ENCODE measurements at regions not wholly inside any gene's neighbourhood (a gene's known extent, or its start where the extent isn't known, plus 50 kb on each side); places are given as distances from the start of the nearest gene placed in this dataset.

- no peaks in the 10 kb centered on the region for H3K27me3 Mint-ChIP-seq (ENCODE audit: unreplicated experiment)
- peaks cover 4% of the 10 kb centered on the region for H3K4me1 Mint-ChIP-seq (ENCODE audit: low read depth, unreplicated experiment)
- no peaks in the 10 kb centered on the region for H3K9me3 Mint-ChIP-seq (ENCODE audit: unreplicated experiment)
- no peak for TF ChIP-seq CTCF (IDR thresholded peaks at IDR 0.05; ENCODE audit: partially characterized antibody, unreplicated experiment)
- no peak for DNase-seq
- H3K27ac Mint-ChIP-seq (ENCODE audit: unreplicated experiment) = no peak overlapping the region
- no peaks in the 10 kb centered on the region for H3K36me3 Mint-ChIP-seq (ENCODE audit: unreplicated experiment)
- H3K4me3 Mint-ChIP-seq (ENCODE audit: unreplicated experiment) = no peak overlapping the region
Measured at GRCh38 chr4:137956256-137956655, 285.9 kb downstream of the SLC7A11 start.

GRCh38 chr4:137955595-137955994 is 286.6 kb downstream of the SLC7A11 start:
- DNase-seq = no peak

GRCh38 chr4:137952116-137952515 is 290.0 kb downstream of the SLC7A11 start:
- H3K4me3 Mint-ChIP-seq (ENCODE audit: unreplicated experiment) = no peak overlapping the region
- DNase-seq = no peak
- no peaks in the 10 kb centered on the region for H3K27me3 Mint-ChIP-seq (ENCODE audit: unreplicated experiment)
- TF ChIP-seq CTCF (IDR thresholded peaks at IDR 0.05; ENCODE audit: partially characterized antibody, unreplicated experiment) = no peak
- H3K9me3 Mint-ChIP-seq (ENCODE audit: unreplicated experiment) = no peaks in the 10 kb centered on the region
- no peak overlapping the region for H3K27ac Mint-ChIP-seq (ENCODE audit: unreplicated experiment)
- no peaks in the 10 kb centered on the region for H3K4me1 Mint-ChIP-seq (ENCODE audit: low read depth, unreplicated experiment)
- no peaks in the 10 kb centered on the region for H3K36me3 Mint-ChIP-seq (ENCODE audit: unreplicated experiment)

More at GRCh38 chr4:137955595-137955994, 286.6 kb downstream of the SLC7A11 start:
- Mint-ChIP-seq H3K4me3 (ENCODE audit: unreplicated experiment) (no peak overlapping the region), H3K9me3 (ENCODE audit: unreplicated experiment) (no peaks in the 10 kb centered on the region), H3K36me3 (ENCODE audit: unreplicated experiment) (no peaks in the 10 kb centered on the region), H3K4me1 (ENCODE audit: low read depth, unreplicated experiment) (peaks cover 4% of the 10 kb centered on the region), H3K27ac (ENCODE audit: unreplicated experiment) (no peak overlapping the region), H3K27me3 (ENCODE audit: unreplicated experiment) (no peaks in the 10 kb centered on the region)
- no peak for TF ChIP-seq CTCF (IDR thresholded peaks at IDR 0.05; ENCODE audit: partially characterized antibody, unreplicated experiment)

GRCh38 chr4:137950286-137950685 is 291.9 kb downstream of the SLC7A11 start:
- H3K9me3 Mint-ChIP-seq (ENCODE audit: unreplicated experiment) = no peaks in the 10 kb centered on the region
- no peak overlapping the region for H3K27ac Mint-ChIP-seq (ENCODE audit: unreplicated experiment)
- no peak for DNase-seq
- no peaks in the 10 kb centered on the region for H3K36me3 Mint-ChIP-seq (ENCODE audit: unreplicated experiment)
- no peaks in the 10 kb centered on the region for H3K4me1 Mint-ChIP-seq (ENCODE audit: low read depth, unreplicated experiment)
- no peaks in the 10 kb centered on the region for H3K27me3 Mint-ChIP-seq (ENCODE audit: unreplicated experiment)
- TF ChIP-seq CTCF (IDR thresholded peaks at IDR 0.05; ENCODE audit: partially characterized antibody, unreplicated experiment) = no peak
- no peak overlapping the region for H3K4me3 Mint-ChIP-seq (ENCODE audit: unreplicated experiment)

GRCh38 chr4:137949746-137950145 is 292.4 kb downstream of the SLC7A11 start:
- no peaks in the 10 kb centered on the region for H3K36me3 Mint-ChIP-seq (ENCODE audit: unreplicated experiment)
- no peaks in the 10 kb centered on the region for H3K4me1 Mint-ChIP-seq (ENCODE audit: low read depth, unreplicated experiment)
- no peak overlapping the region for H3K4me3 Mint-ChIP-seq (ENCODE audit: unreplicated experiment)
- TF ChIP-seq CTCF (IDR thresholded peaks at IDR 0.05; ENCODE audit: partially characterized antibody, unreplicated experiment) = no peak
- no peaks in the 10 kb centered on the region for H3K27me3 Mint-ChIP-seq (ENCODE audit: unreplicated experiment)
- no peaks in the 10 kb centered on the region for H3K9me3 Mint-ChIP-seq (ENCODE audit: unreplicated experiment)
- DNase-seq = no peak
- no peak overlapping the region for H3K27ac Mint-ChIP-seq (ENCODE audit: unreplicated experiment)

Measured in glutamatergic neuron (in vitro differentiated cells).